ENCODE measurements at regions not wholly inside any gene's neighbourhood (a gene's known extent, or its start where the extent isn't known, plus 50 kb on each side); places are given as distances from the start of the nearest gene placed in this dataset.
"Not testable (repeated sequence)": the region's sequence is repeated elsewhere in the genome, so short reads cannot be mapped to it uniquely, and the experiment has no call there.

GRCh38 chr7:93793084-93793697, 97.4 kb downstream of the TFPI2 start:
- not testable (repeated sequence) for TF ChIP-seq CTCF (conservative IDR thresholded peaks at IDR 0.05; ENCODE audit: low read depth, low read length); EZH2phosphoT487 (IDR thresholded peaks at IDR 0.05; ENCODE audit: borderline replicate concordance, low read length); EZH2 (IDR thresholded peaks at IDR 0.05; ENCODE audit: low read length, unreplicated experiment)

All from PC-3 (cell line).